ENCODE measurements at regions not wholly inside any gene's neighbourhood (a gene's known extent, or its start where the extent isn't known, plus 50 kb on each side); places are given as distances from the start of the nearest gene placed in this dataset.

- DNase-seq (no peak), ATAC-seq (no peak)
- no peaks in the 10 kb centered on the region for H3K27me3 ChIP-seq
- intact Hi-C loops (cut with DNase I), result no loop called here
- H3K4me1 ChIP-seq, result no peaks in the 10 kb centered on the region
- no peak for TF ChIP-seq CTCF (IDR thresholded peaks at IDR 0.05)
- no peak overlapping the region for H3K27ac ChIP-seq
- H3K4me3 ChIP-seq, result no peak overlapping the region
- H3K36me3 ChIP-seq, result no peaks in the 10 kb centered on the region
- no peaks in the 10 kb centered on the region for H3K9me3 ChIP-seq
Observed at GRCh38 chr14:53472306-53472705, 319.2 kb upstream of the DDHD1 start.

- intact Hi-C loops (cut with DNase I), result no loop called here
- ATAC-seq, result peak; percentile 83
- Histone ChIP-seq H3K27me3 (no peaks in the 10 kb centered on the region), H3K36me3 (no peaks in the 10 kb centered on the region), H3K27ac (no peak overlapping the region), H3K9me3 (peaks cover 0 to 4% of the 10 kb centered on the region in 2 donors), H3K4me1 (no peaks in the 10 kb centered on the region), H3K4me3 (no peak overlapping the region)
- no peak for TF ChIP-seq CTCF (IDR thresholded peaks at IDR 0.05)
- peak in 1 of 4 donors; percentile 35 for DNase-seq
Observed at GRCh38 chr14:53470351-53471043, 317.4 kb upstream of the DDHD1 start.

GRCh38 chr14:53468876-53469275 lies 315.8 kb upstream of the DDHD1 start:
- no peak for ATAC-seq
- Histone ChIP-seq H3K4me3 (no peak overlapping the region), H3K27me3 (no peaks in the 10 kb centered on the region), H3K4me1 (no peaks in the 10 kb centered on the region), H3K9me3 (peaks cover 0 to 4% of the 10 kb centered on the region in 2 donors), H3K36me3 (no peaks in the 10 kb centered on the region), H3K27ac (no peak overlapping the region)
- intact Hi-C loops (cut with DNase I), result no loop called here
- no peak for TF ChIP-seq CTCF (IDR thresholded peaks at IDR 0.05)
- no peak for DNase-seq

- Histone ChIP-seq H3K9me3 (peaks cover 0 to 4% of the 10 kb centered on the region in 2 donors), H3K27me3 (no peaks in the 10 kb centered on the region), H3K4me3 (no peak overlapping the region), H3K36me3 (no peaks in the 10 kb centered on the region), H3K27ac (peak overlapping the region in 1 of 2 donors; percentile 46), H3K4me1 (no peaks in the 10 kb centered on the region)
- ATAC-seq, result no peak
- DNase-seq, result no peak
- no peak for TF ChIP-seq CTCF (IDR thresholded peaks at IDR 0.05)
- intact Hi-C loops (cut with DNase I), result no loop called here
Observed at GRCh38 chr14:53464376-53464775, 311.3 kb upstream of the DDHD1 start.

GRCh38 chr14:53462931-53463778 lies 310.0 kb upstream of the DDHD1 start:
- peak; percentile 48 to 84 (median 68) for DNase-seq
- no peak for TF ChIP-seq CTCF (IDR thresholded peaks at IDR 0.05)
- Histone ChIP-seq H3K4me1 (no peaks in the 10 kb centered on the region), H3K27me3 (no peaks in the 10 kb centered on the region), H3K9me3 (peaks cover 0 to 4% of the 10 kb centered on the region in 2 donors), H3K27ac (peak overlapping the region; percentile 43 to 46), H3K36me3 (no peaks in the 10 kb centered on the region), H3K4me3 (no peak overlapping the region)
- intact Hi-C loops (cut with DNase I), result no loop called here
- ATAC-seq, result peak; percentile 96

Data from left lung (tissue), 4 donors.